ENCODE measurements at regions not wholly inside any gene's neighbourhood (a gene's known extent, or its start where the extent isn't known, plus 50 kb on each side); places are given as distances from the start of the nearest gene placed in this dataset.
"Not testable (repeated sequence)": the region's sequence is repeated elsewhere in the genome, so short reads cannot be mapped to it uniquely, and the experiment has no call there.

GRCh38 chr4:188287169-188287894, 148.1 kb downstream of the TRIML1 start:
- no peak for DNase-seq (ENCODE audit: low read depth)

DNA sequence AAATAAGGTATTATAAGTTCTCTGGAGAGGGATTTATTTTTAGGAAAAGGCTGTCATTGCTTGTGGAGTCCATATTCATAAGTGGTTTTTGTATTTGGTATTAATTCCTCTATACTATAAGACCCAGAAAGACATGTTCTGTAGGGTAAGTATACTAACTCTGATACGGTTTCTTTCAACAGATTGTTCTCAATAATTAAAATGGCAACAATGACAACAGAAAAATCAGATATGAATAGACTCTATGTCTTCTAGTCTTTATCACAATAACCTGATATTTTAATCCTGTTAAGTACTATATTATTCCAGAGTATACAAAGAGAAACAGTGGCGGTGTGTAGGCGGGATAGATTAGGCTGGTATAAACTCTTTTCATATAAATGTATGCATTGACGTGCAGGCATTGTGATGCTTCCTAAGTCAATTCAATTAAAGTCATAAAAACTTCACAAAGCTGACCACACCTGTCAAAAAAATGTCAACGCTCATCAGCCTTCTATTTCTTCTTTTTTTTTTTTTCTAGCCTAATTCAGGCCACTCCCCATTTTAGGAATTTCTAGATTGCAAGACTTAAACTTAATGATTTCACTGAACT, 150.4 kb downstream of the TRIML1 start:
- no peak for DNase-seq (ENCODE audit: low read depth)

GRCh38 chr4:188295899-188296298, 156.7 kb downstream of the TRIML1 start:
- DNase-seq (ENCODE audit: low read depth): peak; percentile 26

- no peak for DNase-seq (ENCODE audit: low read depth)
Observed at GRCh38 chr4:188296331-188296730, 157.1 kb downstream of the TRIML1 start.

GRCh38 chr4:188297873-188298272, 158.6 kb downstream of the TRIML1 start:
- DNase-seq (ENCODE audit: low read depth): no peak

DNA sequence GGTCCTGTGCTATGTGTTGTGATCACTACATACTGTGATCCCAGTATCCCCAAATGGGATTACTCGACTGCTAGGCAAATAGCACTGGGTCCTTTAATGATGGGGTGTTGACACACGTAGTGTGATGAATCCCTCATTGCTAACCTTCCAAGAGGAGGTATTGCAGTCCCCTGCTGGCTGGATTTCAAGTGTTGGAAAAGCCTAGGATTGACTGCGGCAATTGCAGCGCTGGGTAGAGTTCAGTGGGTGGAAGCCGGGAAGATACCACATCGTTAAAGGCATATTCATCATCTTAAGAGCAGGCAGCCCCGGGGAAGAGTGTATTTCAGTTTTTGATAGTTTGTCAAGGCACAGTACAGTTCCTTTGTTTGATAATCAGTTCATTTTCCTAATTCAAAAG, 159.9 kb downstream of the TRIML1 start:
- no peak for DNase-seq (ENCODE audit: low read depth)

DNA sequence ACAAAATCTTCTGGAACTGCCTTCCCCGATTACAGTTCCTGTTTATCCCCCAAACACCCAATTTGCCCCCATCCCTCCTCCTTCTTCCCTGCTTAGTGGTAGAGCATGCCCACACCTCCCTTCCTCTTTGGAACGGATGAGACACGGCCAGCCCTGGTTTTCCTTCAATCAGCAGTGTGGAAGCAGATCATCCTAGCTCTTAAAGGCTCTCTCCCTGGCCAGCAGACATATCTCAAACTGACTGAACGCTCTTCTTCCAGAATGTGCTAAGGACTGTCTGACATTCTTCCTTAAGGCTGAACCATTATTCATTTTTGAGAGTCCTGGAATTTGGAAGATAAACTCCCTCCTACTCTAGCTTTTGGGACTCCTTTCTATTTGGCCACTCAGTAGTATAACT, 161.1 kb downstream of the TRIML1 start:
- DNase-seq (ENCODE audit: low read depth): no peak

GRCh38 chr4:188305690-188306089, 166.4 kb downstream of the TRIML1 start:
- no peak for DNase-seq (ENCODE audit: low read depth)

- DNase-seq (ENCODE audit: low read depth): no peak
Observed at GRCh38 chr4:188307591-188307990, 168.3 kb downstream of the TRIML1 start.

DNA sequence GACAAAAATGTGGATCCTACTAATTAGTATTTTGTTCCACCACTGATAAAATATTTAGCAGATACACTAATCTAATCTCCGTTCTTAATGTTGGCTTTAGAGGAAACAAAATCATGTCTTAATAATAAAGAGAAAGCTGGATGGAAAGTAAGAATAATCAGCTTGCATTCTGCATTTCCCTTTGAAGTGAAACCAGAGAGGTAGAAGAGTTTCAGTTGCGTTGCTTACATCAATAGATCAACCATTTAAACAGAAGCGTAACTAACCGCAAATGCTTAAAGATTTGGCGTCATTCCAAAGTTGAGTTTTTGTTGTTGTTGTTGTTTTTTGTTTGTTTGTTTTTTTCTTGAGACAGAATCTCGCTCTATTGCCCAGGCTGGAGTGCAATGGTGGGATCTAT, 168.9 kb downstream of the TRIML1 start:
- DNase-seq (ENCODE audit: low read depth): no peak

DNA sequence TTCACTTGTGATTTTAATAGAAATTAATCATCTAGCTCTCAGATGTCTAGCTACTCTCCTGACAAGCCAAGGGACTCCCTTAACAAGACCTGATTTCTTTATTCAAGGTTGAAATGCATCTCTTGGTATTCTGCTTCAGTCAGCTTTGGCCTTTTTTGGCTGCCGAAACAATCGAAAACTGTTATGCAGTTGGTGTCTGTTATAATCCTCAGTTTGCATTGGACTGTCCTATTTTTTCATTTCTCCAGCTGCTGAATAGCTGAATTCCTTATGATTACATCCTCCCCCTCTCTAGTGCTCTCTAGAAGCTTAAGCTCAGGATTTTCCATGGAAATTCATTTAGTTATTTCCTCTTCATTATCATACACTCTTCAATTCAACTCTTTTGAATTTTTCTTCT, 177.2 kb downstream of the TRIML1 start:
- DNase-seq (ENCODE audit: low read depth): no peak

DNA sequence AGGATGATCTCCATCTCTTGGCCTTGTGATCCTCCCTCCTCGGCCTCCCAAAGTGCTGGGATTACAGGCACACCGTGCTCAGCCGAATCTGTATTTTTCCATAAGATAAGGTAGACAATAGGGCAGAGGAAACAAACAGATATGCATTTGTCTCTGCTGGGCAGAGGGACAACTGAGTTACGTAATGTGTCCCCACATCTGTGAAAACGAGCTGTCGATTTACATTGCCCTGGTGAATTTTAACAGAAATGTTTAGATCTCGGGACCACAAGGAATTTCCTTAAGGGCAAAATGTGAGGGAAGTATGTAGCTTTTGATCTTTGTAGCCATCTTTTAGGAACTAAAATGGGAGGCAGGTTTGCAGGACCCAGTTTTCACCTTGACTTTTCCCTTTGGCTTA, 189.7 kb downstream of the TRIML1 start:
- no peak for DNase-seq (ENCODE audit: low read depth)

GRCh38 chr4:188329521-188329920, 190.3 kb downstream of the TRIML1 start:
- DNase-seq (ENCODE audit: low read depth): no peak

- DNase-seq (ENCODE audit: low read depth): no peak
Observed at GRCh38 chr4:188332265-188332664, 193.0 kb downstream of the TRIML1 start.

GRCh38 chr4:188336891-188337290, 197.7 kb downstream of the TRIML1 start:
- DNase-seq (ENCODE audit: low read depth): no peak

DNA sequence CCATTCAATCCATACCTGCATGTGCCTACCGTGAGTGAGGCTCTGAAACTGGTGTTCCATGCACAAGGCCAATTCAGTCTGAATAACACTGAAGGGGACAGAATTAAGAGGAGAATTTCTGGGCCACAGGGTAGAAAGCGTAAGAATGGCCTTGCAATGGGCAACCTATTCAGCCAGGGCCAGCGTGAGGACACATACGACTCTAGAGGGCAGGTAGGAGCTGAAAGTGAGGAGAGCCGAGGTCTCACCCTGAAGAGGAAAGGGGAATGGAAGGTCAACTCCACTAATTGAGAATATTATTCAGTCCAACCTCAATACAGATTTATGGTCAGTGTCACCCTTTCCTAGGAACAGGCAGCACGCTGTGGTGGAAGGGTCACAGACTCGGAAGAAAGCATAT, 202.2 kb downstream of the TRIML1 start:
- DNase-seq (ENCODE audit: low read depth): no peak

DNA sequence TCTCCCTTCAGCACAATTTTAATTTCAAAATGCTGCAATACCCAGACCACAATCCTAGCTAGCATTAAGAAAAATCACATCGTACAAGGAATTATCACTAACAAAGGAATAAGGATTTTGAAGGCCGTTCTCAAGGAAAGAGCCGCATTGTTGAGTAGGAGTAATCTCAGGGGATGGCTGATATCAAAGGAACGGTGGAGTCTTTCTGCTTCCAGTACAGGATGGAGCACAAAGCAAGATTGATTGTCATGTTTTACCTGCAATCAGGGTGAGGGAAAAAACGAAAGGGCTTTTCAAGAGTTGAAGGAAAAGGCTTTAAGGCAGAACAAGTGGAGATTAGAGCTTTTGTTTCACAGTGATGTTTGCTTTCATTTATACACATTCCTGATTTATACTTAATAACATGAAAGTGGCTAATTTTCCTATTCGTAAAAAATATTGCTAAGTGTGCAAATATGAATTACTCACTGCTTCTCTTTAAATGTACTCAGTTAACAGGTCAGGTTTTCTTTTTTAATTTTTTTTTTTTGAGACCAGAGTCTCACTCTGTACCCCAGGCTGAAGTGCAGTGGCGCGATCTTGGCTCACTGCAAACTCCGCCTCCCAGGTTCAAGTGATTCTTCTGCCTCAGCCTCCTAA, 207.0 kb downstream of the TRIML1 start:
- DNase-seq (ENCODE audit: low read depth): no peak

DNA sequence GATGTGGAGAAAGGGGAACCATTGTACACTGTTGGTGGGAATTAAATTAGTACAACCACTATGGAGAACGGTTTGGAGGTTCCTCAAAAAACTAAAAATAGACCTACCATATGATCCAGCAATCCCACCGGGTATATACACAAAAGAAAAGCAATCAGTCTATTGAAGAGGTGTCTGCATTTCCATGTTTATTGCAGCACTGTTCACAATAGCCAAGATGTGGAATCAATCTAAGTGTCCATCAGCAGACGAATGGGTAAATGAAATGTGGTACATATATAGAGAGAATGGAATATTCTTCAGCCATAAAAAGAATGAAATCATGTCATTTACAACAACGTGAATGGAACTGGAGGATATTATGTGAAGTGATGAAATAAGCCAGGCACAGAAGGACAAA, 208.1 kb downstream of the TRIML1 start:
- DNase-seq (ENCODE audit: low read depth): no peak

GRCh38 chr4:188349569-188349968, 210.3 kb downstream of the TRIML1 start:
- DNase-seq (ENCODE audit: low read depth): not testable (repeated sequence)

DNA sequence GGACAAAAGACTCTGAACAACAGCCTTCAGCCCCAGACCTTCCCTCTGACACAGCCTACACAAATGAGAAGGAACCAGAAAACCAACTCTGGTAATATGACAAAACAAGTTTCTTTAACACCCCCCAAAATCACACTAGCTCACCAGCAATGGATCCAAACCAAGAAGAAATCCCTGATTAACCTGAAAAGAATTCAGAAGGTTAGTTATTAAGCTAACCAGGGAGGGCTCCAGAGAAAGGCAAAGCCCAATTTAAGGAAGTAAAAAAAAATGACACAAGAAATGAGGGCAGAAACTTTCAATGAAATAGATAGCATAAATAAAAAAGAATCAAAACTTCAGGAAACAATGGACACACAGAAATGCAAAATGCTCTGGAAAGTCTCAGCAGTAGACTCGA, 224.0 kb downstream of the TRIML1 start:
- no peak for DNase-seq (ENCODE audit: low read depth)

DNA sequence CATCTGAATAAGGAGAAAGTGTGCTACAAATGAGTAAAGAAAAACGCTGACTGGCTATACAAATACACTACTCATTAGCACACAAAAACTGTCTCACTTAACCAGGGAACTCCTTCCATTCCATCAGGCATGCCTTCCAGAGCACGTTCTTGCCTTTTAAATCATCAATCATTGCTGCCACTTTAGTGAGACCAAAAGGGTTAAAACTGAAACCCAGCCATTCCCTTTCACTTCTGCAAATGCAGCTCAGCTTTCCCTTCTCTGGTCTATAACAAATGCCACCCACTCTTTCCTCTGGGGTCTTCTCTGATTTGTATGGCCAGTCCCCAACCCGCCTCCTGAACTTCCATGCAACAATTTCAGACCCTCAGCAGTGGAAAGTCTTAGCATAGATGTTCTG, 231.5 kb downstream of the TRIML1 start:
- no peak for DNase-seq (ENCODE audit: low read depth)

- peak; percentile 81 for DNase-seq (ENCODE audit: low read depth)
Observed at GRCh38 chr4:188372058-188372457, 232.8 kb downstream of the TRIML1 start.

- peak; percentile 76 for DNase-seq (ENCODE audit: low read depth)
Observed at GRCh38 chr4:188372829-188373228, 233.6 kb downstream of the TRIML1 start.

DNA sequence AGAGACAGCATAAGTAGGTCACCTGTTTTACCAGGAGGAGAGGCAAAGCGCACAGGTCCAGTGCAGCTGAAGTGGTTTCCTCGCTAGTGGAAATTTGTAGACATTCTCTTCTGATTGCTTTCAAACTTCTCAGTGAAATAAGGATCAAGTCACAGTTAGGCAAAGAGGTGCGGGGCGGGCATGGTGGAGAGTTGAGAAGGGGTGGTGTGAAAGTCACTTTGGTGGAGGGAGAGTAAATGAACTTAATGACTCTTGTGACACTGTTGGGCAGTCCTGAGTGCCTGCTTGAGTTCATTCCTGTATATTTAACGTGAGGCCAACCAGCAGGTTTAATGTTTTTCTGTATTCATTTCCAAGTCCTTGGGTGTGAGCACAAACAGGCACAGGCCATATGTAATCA, 235.6 kb downstream of the TRIML1 start:
- no peak for DNase-seq (ENCODE audit: low read depth)

All from fibroblast of the conjunctiva (primary cell).